Heart right ventricle (tissue), 16 donors: ENCODE measurements at regions not wholly inside any gene's neighbourhood (a gene's known extent, or its start where the extent isn't known, plus 50 kb on each side); places are given as distances from the start of the nearest gene placed in this dataset.
A peak's percentile ranks its signal among the peaks of the same experiment; 100 is the strongest.

ENCODE experiments used
- ATAC-seq, 8 donors: fragments of 200-7000 bp; cut with Tn5 transposase; one replicate each; pipeline ENCODE4 v1.9.1; 2020; ENCODE audit warnings: mild to moderate bottlenecking in 8 of 8, moderate library complexity in 8 of 8, moderate number of reproducible peaks in 1 of 8
- DNase-seq, 2 donors: peaks; one replicate each; pipeline ENCODE4 v3.0.0-alpha.2; 2020
- H3K27ac ChIP-seq, 10 donors: fragments of 200-600 bp; sonication (generic) in 2 of 10; one replicate each; pipeline versions ENCODE4 v1.5.0 to v1.8.0; 2020 to 2022; ENCODE audit warnings: mild to moderate bottlenecking in 3 of 10
- H3K27me3 ChIP-seq, 7 donors: fragments of 200-600 bp; one replicate each; pipeline ENCODE4 v1.8.0; 2021 to 2022; ENCODE audit warnings: mild to moderate bottlenecking in 2 of 7
- H3K36me3 ChIP-seq, 9 donors: fragments of 200-600 bp; sonication (generic) in 1 of 9; one replicate each; pipeline versions ENCODE4 v1.5.0 to v1.8.0; 2020 to 2022; ENCODE audit warnings: mild to moderate bottlenecking in 2 of 9
- H3K4me1 ChIP-seq, 9 donors: fragments of 200-600 bp; sonication (generic) in 1 of 9; one replicate each; pipeline versions ENCODE4 v1.5.0 to v1.8.0; 2020 to 2022; ENCODE audit warnings: mild to moderate bottlenecking in 4 of 9
- H3K4me3 ChIP-seq, 10 donors: fragments of 200-600 bp; sonication (generic) in 2 of 10; one replicate each; pipeline versions ENCODE4 v1.5.0 to v1.8.0; 2020 to 2022; ENCODE audit warnings: mild to moderate bottlenecking in 7 of 10, moderate library complexity in 2 of 10
- H3K9me3 ChIP-seq, 11 donors: fragments of 200-600 bp in 10 of 11; sonication (generic) in 2 of 11; one replicate each; pipeline versions ENCODE4 v1.5.0 to v1.8.0; 2013 to 2022; ENCODE audit warnings: mild to moderate bottlenecking in 2 of 11, control low read depth in 1 of 11, moderate library complexity in 1 of 11
- WGBS, 2 donors: extraction: QIAGEN DNeasy Blood & Tissue Kit; methylation state at CpG; one replicate each; pipeline ENCODE4 v1.1.7; 2013; ENCODE audit warnings: inconsistent platforms in 1 of 2; 5-methylcytosine and 5-hydroxymethylcytosine counted together
- intact Hi-C, 10 donors: fragments of 100-400 bp; cut with DNase I; formaldehyde crosslinking; loops; one replicate each; pipeline versions ENCODE4 v1.11.1 to v1.14.2; 2022
- TF ChIP-seq, protein P1 (sequence below), 9 donors: fragments of 200-600 bp; sonication (generic) in 2 of 9; IDR thresholded peaks; one replicate each; pipeline versions ENCODE4 v1.5.0 to v1.8.0; 2021 to 2022; ENCODE audit warnings: antibody characterized with exemption in 9 of 9, mild to moderate bottlenecking in 5 of 9, moderate library complexity in 1 of 9
- donor health status: Arrhythmogenic right ventricular cardiomyopathy.
- donor health status: ischemic (EF 13 %, LVEDD 7.1; RV severe dilation, severe dysfunction).
- donor health status: healthy with polysubstance abuse.
- donor health status: DM: no; HTN: yes; CAD: no.
- donor health status: DM: no; HTN: no; CAD: no.
- donor health status: ischemic (EF 25% LVEDD 6.9; RV normal size, moderate dysfunction).
- donor health status: ischemic (EF 25% LVEDD 5.7; RV mildly dilated, moderate dysfunction).
- donor health status: healthy.
- donor health status: DM: yes; HTN: yes; CAD: no.
- donor health status: Ischemic cardiomyopathy.
- donor health status: ischemic (EF 35%, LVEDD 5.7; RV mildly dilated, moderate dysfunction).
- donor health status: nonischemic (EF 11% LVEDD 7.7; RV severe dilation, severe dysfunction).
- donor health status: DM: yes; HTN: yes; CAD: no.
- donor health status: PGD.
- donor health status: ischemic (EF 29% LVEDD 5.4; RV normal size, mild dysfunction).
- donor health status: nonischemic (EF 23%, LVEDD 6.1; RV moderate dilation, normal function).

DNA sequence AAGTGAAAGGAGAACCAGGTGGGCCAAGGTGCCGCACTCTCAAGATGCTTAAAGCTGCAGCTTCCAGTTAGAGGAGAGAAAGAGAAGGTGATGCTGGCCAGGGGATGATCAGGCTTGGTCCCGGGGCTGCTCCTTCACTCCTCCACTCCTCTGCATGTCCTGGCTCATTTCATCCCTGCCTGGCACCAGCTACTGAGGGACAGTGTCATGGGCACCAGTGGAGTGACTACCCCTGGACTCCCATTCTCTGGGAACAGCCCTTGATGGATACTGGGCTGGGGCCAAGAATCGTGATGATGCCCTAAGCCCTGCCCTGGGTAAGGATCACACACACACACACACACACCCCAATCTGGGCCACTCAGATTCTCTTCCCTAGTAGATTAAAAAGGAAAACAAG lies 243.7 kb downstream of the UACA start:
- H3K36me3 ChIP-seq, result no peaks in the 10 kb centered on the region
- DNase-seq (no peak), ATAC-seq (peak in 1 of 8 donors; percentile 22)
- H3K4me3 ChIP-seq, result no peak overlapping the region
- H3K27ac ChIP-seq, result no peak overlapping the region
- TF ChIP-seq, protein P1, sequence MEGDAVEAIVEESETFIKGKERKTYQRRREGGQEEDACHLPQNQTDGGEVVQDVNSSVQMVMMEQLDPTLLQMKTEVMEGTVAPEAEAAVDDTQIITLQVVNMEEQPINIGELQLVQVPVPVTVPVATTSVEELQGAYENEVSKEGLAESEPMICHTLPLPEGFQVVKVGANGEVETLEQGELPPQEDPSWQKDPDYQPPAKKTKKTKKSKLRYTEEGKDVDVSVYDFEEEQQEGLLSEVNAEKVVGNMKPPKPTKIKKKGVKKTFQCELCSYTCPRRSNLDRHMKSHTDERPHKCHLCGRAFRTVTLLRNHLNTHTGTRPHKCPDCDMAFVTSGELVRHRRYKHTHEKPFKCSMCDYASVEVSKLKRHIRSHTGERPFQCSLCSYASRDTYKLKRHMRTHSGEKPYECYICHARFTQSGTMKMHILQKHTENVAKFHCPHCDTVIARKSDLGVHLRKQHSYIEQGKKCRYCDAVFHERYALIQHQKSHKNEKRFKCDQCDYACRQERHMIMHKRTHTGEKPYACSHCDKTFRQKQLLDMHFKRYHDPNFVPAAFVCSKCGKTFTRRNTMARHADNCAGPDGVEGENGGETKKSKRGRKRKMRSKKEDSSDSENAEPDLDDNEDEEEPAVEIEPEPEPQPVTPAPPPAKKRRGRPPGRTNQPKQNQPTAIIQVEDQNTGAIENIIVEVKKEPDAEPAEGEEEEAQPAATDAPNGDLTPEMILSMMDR (IDR thresholded peaks at IDR 0.05), result no peak
- H3K9me3 ChIP-seq, result no peaks in the 10 kb centered on the region
- WGBS, 2 donors, result 72 to 84% methylated on average over 3 of the region's 3 CpGs
- H3K27me3 ChIP-seq, result peaks cover 0 to 38% (median 0%) of the 10 kb centered on the region in 7 donors
- H3K4me1 ChIP-seq, result no peaks in the 10 kb centered on the region
- intact Hi-C loops, result no loop called here

DNA sequence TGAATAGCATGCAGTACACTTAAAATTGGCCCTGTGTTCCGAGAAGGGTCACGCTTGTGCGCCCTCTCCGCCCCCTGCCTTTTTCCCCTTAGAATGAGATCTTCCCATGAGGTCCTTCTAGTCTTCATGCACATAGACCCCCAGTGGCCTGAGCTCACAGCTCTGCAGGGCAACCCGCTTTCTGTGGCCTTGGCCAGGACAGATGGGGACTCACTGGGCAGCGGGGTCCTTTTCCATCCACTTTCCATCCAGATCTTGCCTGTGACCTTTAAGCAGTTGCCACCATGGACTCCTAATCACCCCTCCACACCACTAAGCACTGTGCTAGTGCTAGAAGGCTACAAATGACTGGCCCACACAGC lies 244.4 kb downstream of the UACA start:
- no peaks in the 10 kb centered on the region for H3K9me3 ChIP-seq
- no peaks in the 10 kb centered on the region for H3K36me3 ChIP-seq
- H3K27me3 ChIP-seq, result peaks cover 0 to 38% (median 0%) of the 10 kb centered on the region in 7 donors
- TF ChIP-seq, protein P1 (IDR thresholded peaks at IDR 0.05), result no peak
- ATAC-seq, result no peak
- DNase-seq, result no peak
- H3K4me1 ChIP-seq, result no peaks in the 10 kb centered on the region
- no peak overlapping the region for H3K27ac ChIP-seq
- H3K4me3 ChIP-seq, result no peak overlapping the region
- WGBS, 2 donors, result 95 to 96% methylated on average over 6 of the region's 6 CpGs
- intact Hi-C loops, result no loop called here

DNA sequence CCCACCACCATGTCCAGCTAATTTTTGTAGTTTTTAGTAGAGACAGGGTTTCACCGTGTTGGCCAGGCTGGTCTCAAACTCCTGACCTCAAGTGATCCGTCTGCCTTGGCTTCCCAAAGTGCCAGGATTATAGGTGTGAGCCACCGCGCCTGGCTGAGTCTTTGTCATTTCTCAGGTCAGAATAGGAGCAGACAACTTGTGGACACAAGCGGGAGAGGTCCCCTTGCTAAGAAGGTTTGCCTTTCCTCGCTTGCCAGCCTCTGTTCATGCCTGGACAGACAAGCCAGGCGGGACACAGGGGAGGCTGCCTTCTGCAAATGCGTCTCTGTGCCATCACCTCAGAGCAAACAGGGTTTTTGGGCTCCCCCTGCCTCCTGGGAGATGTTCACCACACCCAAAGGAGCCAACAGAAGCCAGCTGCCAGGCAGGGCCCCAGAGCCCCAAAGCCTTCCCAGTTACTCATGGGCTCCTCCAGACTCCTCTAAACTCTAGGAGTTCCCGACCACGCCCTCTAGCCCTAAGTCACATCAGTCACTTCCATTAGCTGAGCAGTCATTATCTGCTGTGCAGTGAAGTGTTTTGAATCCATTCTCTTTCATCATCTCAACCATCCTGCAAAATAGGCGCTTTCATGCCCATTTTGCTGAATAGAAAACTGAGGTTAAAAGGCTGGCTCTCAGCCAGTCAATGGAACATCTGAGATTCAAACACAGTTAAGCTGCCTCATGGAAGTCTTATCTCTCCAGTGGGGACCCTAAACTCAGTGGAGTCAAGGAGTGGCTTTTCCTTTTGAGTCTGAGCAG lies 245.0 kb downstream of the UACA start:
- H3K4me3 ChIP-seq, result no peak overlapping the region
- no peaks in the 10 kb centered on the region for H3K36me3 ChIP-seq
- peaks cover 0 to 38% (median 0%) of the 10 kb centered on the region in 7 donors for H3K27me3 ChIP-seq
- ATAC-seq (no peak), DNase-seq (no peak)
- intact Hi-C loops, result no loop called here
- H3K4me1 ChIP-seq, result no peaks in the 10 kb centered on the region
- WGBS, 2 donors, result 92 to 94% methylated on average over 11 of the region's 11 CpGs
- TF ChIP-seq, protein P1 (IDR thresholded peaks at IDR 0.05), result no peak
- H3K9me3 ChIP-seq, result no peaks in the 10 kb centered on the region
- no peak overlapping the region for H3K27ac ChIP-seq

DNA sequence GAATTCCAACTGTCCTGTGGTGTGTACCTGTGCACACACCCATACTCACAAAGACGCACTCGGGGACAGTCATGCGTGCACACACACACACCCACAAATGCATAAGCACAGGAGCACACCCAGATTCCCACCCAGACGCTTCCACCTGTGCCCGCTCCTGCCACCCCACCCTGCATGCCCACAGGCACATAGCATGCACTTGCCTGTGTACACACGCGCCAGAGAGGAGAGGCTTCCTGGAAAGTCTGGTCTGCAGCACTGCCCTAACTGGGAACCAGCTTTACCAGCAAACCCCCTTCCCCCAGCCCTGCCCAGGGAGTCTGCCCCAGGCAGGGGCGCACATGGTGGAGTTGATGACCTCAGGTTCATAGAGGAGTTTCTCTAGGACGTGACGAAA lies 246.2 kb downstream of the UACA start:
- ATAC-seq (no peak), DNase-seq (no peak)
- H3K4me1 ChIP-seq, result no peaks in the 10 kb centered on the region
- H3K36me3 ChIP-seq, result no peaks in the 10 kb centered on the region
- intact Hi-C loops, result no loop called here
- H3K27ac ChIP-seq, result no peak overlapping the region
- 90 to 92% methylated on average over 10 of the region's 10 CpGs for WGBS, 2 donors
- TF ChIP-seq, protein P1 (IDR thresholded peaks at IDR 0.05), result no peak
- H3K4me3 ChIP-seq, result no peak overlapping the region
- H3K9me3 ChIP-seq, result peaks cover 0 to 7% (median 3%) of the 10 kb centered on the region in 11 donors
- H3K27me3 ChIP-seq, result peaks cover 0 to 29% (median 0%) of the 10 kb centered on the region in 7 donors
